HepG2 (cell line): ENCODE measurements at regions not wholly inside any gene's neighbourhood (a gene's known extent, or its start where the extent isn't known, plus 50 kb on each side); places are given as distances from the start of the nearest gene placed in this dataset.

Experiments used
- ATAC-seq: fragments of 200-7000 bp; cut with Tn5 transposase; 3 replicates; pipeline ENCODE4 v1.9.1; 2020; ENCODE audit warnings: mild to moderate bottlenecking, moderate library complexity
- BruUV-seq: library from RNA; stranded (reverse); fragments of 400-500 nt; replicated peaks from 2 replicates; lab custom pipeline; 2021; lab: Mats Ljungman, UMichigan
- CTCF ChIA-PET: fragments of 300-600 bp; formaldehyde crosslinking; extraction: SDS; loops from one replicate; lab custom pipeline; 2021; ENCODE audit warnings: low total read pairs, inconsistent platforms, low intra/inter-chr PET ratio; lab: Yijun Ruan, JAX
- POLR2A ChIA-PET: fragments of 350-600 bp; sonication (Branson Sonifier 250); formaldehyde crosslinking; loops from one replicate; lab custom pipeline; 2020; ENCODE audit warnings: antibody characterized with exemption, inconsistent platforms; lab: Yijun Ruan, JAX
- DNase-seq: peaks from one replicate; pipeline ENCODE4 v3.0.0-alpha.2; 2015; ENCODE audit warnings: low spot score
- FAIRE-seq: peaks from 3 replicates; lab custom pipeline; 2011; peaks lifted over from hg19 to GRCh38; lab: Jason Lieb, UNC
- H2AFZ ChIP-seq: one replicate; pipeline ENCODE4 v1.6.1; 2011; ENCODE audit warnings: low read length, inconsistent platforms
- H3K27ac ChIP-seq: fragments of 300-600 bp; 3 replicates; pipeline ENCODE4 v1.8.0; 2011; ENCODE audit warnings: mixed run types, mild to moderate bottlenecking, mixed read lengths, low read length, inconsistent platforms; ENCODE audit not compliant: insufficient read depth; ENCODE audit errors: extremely low read length
- H3K27me3 ChIP-seq, 2 experiments: fragments of 200-600 bp in 1 of 2; 2 replicates in 1 of 2; 3 replicates in 1 of 2; pipeline versions ENCODE4 v1.6.0 to v1.8.0; 2011; ENCODE audit warnings: low read length in 2 of 2, mild to moderate bottlenecking in 2 of 2, moderate library complexity in 2 of 2, inconsistent platforms in 1 of 2; ENCODE audit not compliant: insufficient read depth in 2 of 2, control insufficient read depth in 1 of 2
- H3K36me3 ChIP-seq, 2 experiments: fragments of 200-600 bp in 1 of 2; replicated peaks in 1 of 2; 2 replicates in 1 of 2; 3 replicates in 1 of 2; pipeline versions ENCODE4 v1.5.1 to v1.8.0; 2011; ENCODE audit warnings: low read length in 2 of 2, inconsistent platforms in 1 of 2; ENCODE audit not compliant: insufficient read depth in 2 of 2, control insufficient read depth in 1 of 2
- H3K4me1 ChIP-seq: 2 replicates; pipeline ENCODE4 v1.5.1; 2012; ENCODE audit warnings: low read length, inconsistent platforms; ENCODE audit not compliant: insufficient read depth
- H3K4me2 ChIP-seq: 2 replicates; pipeline ENCODE4 v1.6.0; 2011; ENCODE audit warnings: low read depth, low read length, inconsistent platforms
- H3K4me3 ChIP-seq, 3 experiments: fragments of 200-600 bp in 1 of 3; sonication (generic), shearing (Covaris generic) in 1 of 3; replicated peaks in 1 of 3; 2 replicates each; pipeline ENCODE4 v1.5.1; 2011 to 2016; ENCODE audit warnings: low read length in 3 of 3, inconsistent platforms in 2 of 3, low read depth in 2 of 3, mild to moderate bottlenecking in 2 of 3, control low read depth in 1 of 3, mixed read lengths in 1 of 3; ENCODE audit not compliant: insufficient read depth in 1 of 3
- H3K79me2 ChIP-seq: one replicate; pipeline ENCODE4 v1.6.1; 2011; ENCODE audit warnings: low read length, inconsistent platforms; ENCODE audit not compliant: insufficient read depth
- H3K9ac ChIP-seq: 2 replicates; pipeline ENCODE4 v1.6.0; 2011; ENCODE audit warnings: mild to moderate bottlenecking, low read depth, low read length, inconsistent platforms; ENCODE audit not compliant: insufficient read depth
- H3K9me3 ChIP-seq: 2 replicates; pipeline ENCODE4 v1.5.1; 2012; ENCODE audit warnings: mild to moderate bottlenecking, low read length
- H4K20me1 ChIP-seq: 2 replicates; pipeline ENCODE4 v1.6.0; 2011; ENCODE audit warnings: inconsistent platforms, mild to moderate bottlenecking, low read length, moderate library complexity; ENCODE audit not compliant: insufficient read depth
- CSRNP2 ChIP-seq: sonication (generic); formaldehyde crosslinking; conservative IDR thresholded peaks from 2 replicates; pipeline ENCODE4 v1.8.0; 2022; ENCODE audit warnings: low read depth, missing genetic modification reagents
- ELK4 ChIP-seq: sonication (generic); formaldehyde crosslinking; IDR thresholded peaks from 2 replicates; pipeline ENCODE4 v1.9.0; 2021; ENCODE audit warnings: missing genetic modification reagents, borderline replicate concordance
- HMG20A ChIP-seq: IDR thresholded peaks from 2 replicates; pipeline ENCODE4 v1.6.1; 2016; ENCODE audit warnings: borderline replicate concordance
- HOMEZ ChIP-seq: IDR thresholded peaks from 2 replicates; pipeline ENCODE4 v1.6.1; 2016; ENCODE audit warnings: low read depth
- MNT ChIP-seq: fragments of 450-650 bp; IDR thresholded peaks from 2 replicates; pipeline ENCODE4 v1.6.1; 2016
- MXD4 ChIP-seq: IDR thresholded peaks from 2 replicates; pipeline ENCODE4 v1.6.1; 2016; ENCODE audit warnings: mild to moderate bottlenecking, missing biosample characterization, missing genetic modification reagents
- SCMH1 ChIP-seq: sonication (generic); formaldehyde crosslinking; IDR thresholded peaks from 2 replicates; pipeline ENCODE4 v1.9.0; 2021; ENCODE audit warnings: missing genetic modification reagents, mild to moderate bottlenecking, borderline replicate concordance
- SOX6 ChIP-seq, 2 experiments: fragments of 450-650 bp in 1 of 2; sonication (generic) in 1 of 2; formaldehyde crosslinking in 1 of 2; IDR thresholded peaks; 2 replicates each; pipeline versions ENCODE4 v1.4.0 to v1.6.1; 2017 to 2020; ENCODE audit warnings: antibody characterized with exemption in 1 of 2, mild to moderate bottlenecking in 1 of 2, missing genetic modification reagents in 1 of 2
- ZSCAN29 ChIP-seq: sonication (generic); formaldehyde crosslinking; conservative IDR thresholded peaks from 2 replicates; pipeline ENCODE4 v1.4.0; 2020; ENCODE audit warnings: mild to moderate bottlenecking, missing genetic modification reagents
- WGBS: methylation state at CpG from one replicate; pipeline ENCODE4 v1.1.6; 2017; ENCODE audit warnings: low lambda C conversion rate; 5-methylcytosine and 5-hydroxymethylcytosine counted together
- in situ Hi-C: cut with HindIII; loops from 2 replicates; pipeline ENCODE4 v1.10.0; 2017; ENCODE audit warnings: low pct_unique_long_range_greater_than_20kb; ENCODE audit not compliant: extremely low pct_ligation_motif_present
- intact Hi-C: fragments of 100-400 bp; cut with micrococcal nuclease; formaldehyde crosslinking; loops from one replicate; pipeline ENCODE4 v1.10.0; 2022; ENCODE audit not compliant: unreplicated experiment
- TF ChIP-seq, protein P1 (sequence below): sonication (generic); formaldehyde crosslinking; IDR thresholded peaks from 2 replicates; pipeline ENCODE4 v1.8.1; 2022; ENCODE audit warnings: mild to moderate bottlenecking, missing genetic modification reagents

GRCh38 chr18:61676773-61677434 is 215.9 kb downstream of the RNF152 start:
- in situ Hi-C loops (no loop called here), intact Hi-C loops (no loop called here)
- no peak overlapping the region for H3K4me3 ChIP-seq
- no peak for DNase-seq
- no peaks in the 10 kb centered on the region for H3K36me3 ChIP-seq
- TF ChIP-seq MXD4 (CRISPR knock-in tag) (no peak), MNT (no peak), SOX6 (IDR thresholded peaks at IDR 0.05) (no peak), SOX6 (CRISPR knock-in tag; IDR thresholded peaks at IDR 0.05) (no peak)
- TF ChIP-seq, protein P1, sequence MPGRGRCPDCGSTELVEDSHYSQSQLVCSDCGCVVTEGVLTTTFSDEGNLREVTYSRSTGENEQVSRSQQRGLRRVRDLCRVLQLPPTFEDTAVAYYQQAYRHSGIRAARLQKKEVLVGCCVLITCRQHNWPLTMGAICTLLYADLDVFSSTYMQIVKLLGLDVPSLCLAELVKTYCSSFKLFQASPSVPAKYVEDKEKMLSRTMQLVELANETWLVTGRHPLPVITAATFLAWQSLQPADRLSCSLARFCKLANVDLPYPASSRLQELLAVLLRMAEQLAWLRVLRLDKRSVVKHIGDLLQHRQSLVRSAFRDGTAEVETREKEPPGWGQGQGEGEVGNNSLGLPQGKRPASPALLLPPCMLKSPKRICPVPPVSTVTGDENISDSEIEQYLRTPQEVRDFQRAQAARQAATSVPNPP (CRISPR knock-in tag) = no peak
- TF ChIP-seq, all 625 proteins: peak for 0
- peaks cover 19% of the 10 kb centered on the region for H3K9me3 ChIP-seq
- no peak overlapping the region for H3K9ac ChIP-seq
- H2AFZ ChIP-seq = no peak overlapping the region
- ATAC-seq (no peak), FAIRE-seq (no peak)
- no peaks in the 10 kb centered on the region for H3K27me3 ChIP-seq
- CTCF ChIA-PET = no interaction called here
- no peaks in the 10 kb centered on the region for H4K20me1 ChIP-seq
- 0% methylated on average over 2 of the region's 2 CpGs for WGBS
- no peak overlapping the region for H3K27ac ChIP-seq
- no peaks in the 10 kb centered on the region for H3K79me2 ChIP-seq
- H3K4me1 ChIP-seq = no peaks in the 10 kb centered on the region
- no TSS peak for BruUV-seq
- H3K4me2 ChIP-seq = no peak overlapping the region
- POLR2A ChIA-PET = no interaction called here

- ATAC-seq = no peak
- 0% methylated on average over 1 of the region's 1 CpG for WGBS
- H3K27me3 ChIP-seq = no peaks in the 10 kb centered on the region
- no peak for TF ChIP-seq ELK4 (CRISPR knock-in tag)
- no peak for TF ChIP-seq HOMEZ (CRISPR knock-in tag)
- no peak for TF ChIP-seq HMG20A (CRISPR knock-in tag)
- no peak for TF ChIP-seq SCMH1 (CRISPR knock-in tag)
- no peak for TF ChIP-seq ZSCAN29 (CRISPR knock-in tag)
- no peak for TF ChIP-seq CSRNP2
Measured at GRCh38 chr18:61669320-61669719, 223.5 kb downstream of the RNF152 start.

More at GRCh38 chr18:61669320-61669719, 223.5 kb downstream of the RNF152 start:
- Histone ChIP-seq H3K9me3 (no peaks in the 10 kb centered on the region), H3K4me1 (no peaks in the 10 kb centered on the region), H4K20me1 (no peaks in the 10 kb centered on the region), H3K9ac (no peak overlapping the region), H2AFZ (no peak overlapping the region), H3K79me2 (no peaks in the 10 kb centered on the region), H3K36me3 (no peaks in the 10 kb centered on the region), H3K4me2 (no peak overlapping the region), H3K4me3 (no peak overlapping the region), H3K27ac (no peak overlapping the region)
- in situ Hi-C loops = no loop called here
- intact Hi-C loops = no loop called here
- DNase-seq = no peak
- no TSS peak for BruUV-seq
- ChIA-PET POLR2A (no interaction called here), CTCF (no interaction called here)
- no peak for FAIRE-seq
